ENCODE measurements at regions not wholly inside any gene's neighbourhood (a gene's known extent, or its start where the extent isn't known, plus 50 kb on each side); places are given as distances from the start of the nearest gene placed in this dataset.

DNA sequence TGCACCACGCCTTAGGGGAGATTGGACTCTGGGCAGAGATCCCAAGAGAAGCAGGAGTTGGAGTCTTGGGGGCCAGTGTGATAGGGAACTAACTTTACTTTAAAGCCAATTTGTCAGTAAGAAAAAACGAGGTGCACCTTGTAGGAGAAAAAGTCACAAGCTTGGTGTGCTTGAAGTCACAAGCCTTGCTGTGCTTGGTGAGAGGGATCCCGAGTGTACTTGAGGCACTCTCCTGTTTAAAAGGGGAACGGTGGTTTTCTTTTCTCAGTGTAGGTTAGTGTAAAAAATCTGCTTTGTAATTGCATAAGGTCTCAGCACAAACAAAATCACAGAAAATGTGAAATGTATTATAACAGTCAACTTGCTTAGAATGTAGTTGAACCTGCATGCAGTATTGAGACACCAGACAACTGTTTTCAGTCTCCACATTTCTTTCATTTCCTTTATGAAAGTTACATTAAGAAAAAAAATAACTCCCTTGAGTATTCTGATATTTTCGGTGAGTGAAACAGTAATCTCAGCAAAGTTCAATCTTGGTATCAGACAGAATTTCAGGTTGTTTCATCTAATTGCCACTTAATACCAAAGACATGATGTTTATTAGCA is 111.1 kb upstream of the DUSP22 start:
- DNase-seq: no peak

DNA sequence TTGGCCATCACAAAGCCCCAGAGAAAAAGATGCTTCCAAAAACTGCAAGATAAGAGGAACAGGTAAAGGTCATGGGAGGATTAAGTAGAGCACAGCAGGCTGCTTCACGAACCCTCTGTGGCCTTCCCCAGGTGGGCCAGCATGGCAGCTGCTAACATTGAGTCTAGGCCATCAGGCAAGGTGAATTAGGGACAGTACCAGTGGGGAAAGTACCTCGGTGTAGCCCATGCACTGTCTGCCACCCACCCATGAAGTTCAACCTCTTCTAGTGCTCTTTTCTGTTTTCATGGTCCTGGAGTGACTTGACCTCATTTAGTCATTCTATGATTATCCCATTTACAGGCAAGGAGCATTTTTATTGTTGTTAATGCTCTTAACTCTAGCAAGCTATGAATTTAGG is 108.6 kb upstream of the DUSP22 start:
- DNase-seq: no peak

DNA sequence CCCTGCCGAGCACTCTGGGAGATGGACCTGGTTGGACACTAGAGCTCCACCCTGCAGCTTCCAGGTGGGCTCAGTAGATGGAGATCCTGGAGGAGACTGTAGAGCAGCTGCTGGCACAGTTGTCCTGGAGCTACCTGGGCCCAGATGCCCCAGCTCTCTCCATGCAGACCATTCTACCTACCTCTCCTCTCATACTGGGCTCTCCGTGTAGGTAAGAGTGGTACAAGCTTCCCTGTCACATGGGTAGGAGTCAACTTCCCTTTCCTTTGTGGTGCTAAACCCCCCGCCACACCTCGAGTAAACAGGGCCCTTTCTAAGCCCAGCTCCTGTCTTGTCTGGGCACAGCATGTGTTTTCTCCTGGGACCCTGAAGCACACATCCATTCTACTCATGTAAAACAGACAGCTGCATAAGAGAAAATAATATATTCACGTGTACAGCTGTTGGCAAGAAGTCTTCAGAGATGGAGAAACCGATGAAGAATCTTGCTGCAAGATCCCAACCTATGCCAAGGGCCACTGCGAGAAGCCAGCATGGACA is 108.1 kb upstream of the DUSP22 start:
- DNase-seq: no peak

DNA sequence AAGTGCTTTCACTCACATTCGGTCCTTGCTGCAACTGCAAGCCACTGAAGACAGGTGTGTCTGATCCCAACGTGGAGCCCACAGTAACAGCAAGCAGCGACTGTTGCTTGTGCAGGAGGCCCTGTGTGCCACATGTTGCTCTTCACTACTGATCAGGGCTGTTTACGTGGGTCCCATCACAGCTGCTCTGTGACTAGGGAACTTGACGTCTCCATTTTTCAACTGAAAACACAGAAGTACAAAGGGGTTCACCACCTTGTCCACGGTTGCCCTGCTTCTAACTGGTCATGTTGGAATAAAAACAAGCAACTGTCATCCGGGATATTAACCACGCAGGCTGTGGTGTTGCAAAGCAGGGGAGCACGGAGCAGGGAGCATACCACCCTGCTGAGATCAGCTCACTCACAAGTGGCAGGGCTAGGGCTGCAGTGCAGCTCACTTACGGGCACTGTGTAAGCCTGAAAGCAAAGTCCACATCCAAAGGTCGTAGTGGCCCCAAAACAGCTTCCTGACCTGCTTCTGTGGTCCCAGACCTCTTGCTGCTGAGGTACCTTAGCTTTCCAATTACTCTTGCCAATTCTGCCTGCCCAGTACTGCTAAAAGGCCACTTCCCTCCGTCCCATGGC is 105.8 kb upstream of the DUSP22 start:
- no peak for DNase-seq

DNA sequence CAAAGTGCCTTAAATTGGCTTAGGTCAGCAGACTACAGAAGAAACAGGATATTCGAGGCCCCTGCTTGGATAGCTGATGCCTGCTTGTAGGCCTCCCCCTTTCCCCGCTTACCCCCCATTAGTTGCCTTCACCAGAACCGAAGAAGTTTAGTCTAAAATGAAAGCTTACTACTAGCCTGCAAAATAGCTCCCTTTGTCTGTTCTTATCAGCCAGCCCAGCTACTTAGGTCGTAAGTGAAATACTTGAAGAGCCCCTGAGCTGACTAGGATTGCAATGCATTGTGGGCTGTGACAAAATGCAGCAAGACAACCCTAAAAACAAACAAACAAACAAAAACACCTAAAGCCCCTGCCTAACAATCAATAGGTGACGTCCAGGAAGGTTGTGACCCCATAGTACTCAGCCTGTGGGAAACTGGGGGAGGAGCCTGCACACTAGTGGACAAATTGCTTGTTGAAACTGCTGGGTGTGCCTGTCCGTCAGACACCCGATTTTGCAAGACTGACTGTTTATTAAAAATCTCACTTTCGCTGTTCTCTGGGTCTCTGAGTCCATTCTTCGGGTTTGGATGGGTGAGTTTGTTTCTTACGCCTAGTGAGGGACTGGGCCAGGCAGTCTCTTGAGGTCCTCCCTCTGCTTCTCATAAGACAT is 105.0 kb upstream of the DUSP22 start:
- DNase-seq: no peak

DNA sequence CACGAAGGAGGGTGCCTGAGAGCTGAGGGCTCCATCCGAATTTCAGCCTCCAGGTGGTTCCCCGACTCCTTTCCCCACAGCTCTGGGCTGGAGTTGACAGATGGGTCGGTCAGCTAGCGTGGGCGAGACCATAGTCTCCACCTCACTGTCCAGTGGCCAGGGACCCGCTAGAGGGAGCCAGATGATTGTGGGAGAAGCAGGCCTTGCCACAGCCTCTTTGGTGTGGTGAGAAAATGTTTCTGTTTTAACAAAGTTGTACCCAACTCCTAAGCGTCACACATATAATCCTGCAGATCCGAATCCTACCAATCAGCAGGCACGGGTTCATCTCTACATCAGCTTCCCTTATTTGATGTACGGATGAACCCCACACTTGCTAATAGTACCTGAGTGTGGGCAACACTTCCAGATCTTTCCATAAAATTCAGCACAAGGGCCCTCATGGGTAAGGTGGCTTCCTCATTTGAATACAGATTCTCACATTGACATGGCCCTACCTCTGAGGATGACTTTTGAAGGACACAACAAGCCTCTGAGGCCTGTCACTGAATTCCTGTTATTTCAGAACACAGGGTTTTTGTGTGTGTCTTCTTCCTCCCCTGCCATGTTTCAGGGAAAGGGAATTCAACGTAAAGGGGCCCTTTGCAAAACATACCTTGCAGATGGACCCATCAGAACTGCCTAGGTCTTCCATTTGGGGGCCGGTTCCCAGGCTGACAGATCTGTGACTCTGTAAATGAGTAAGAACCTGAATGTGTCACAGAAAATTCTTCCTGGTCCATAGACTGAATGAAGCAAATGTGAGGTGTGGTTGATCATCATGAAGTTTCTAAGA is 103.2 kb upstream of the DUSP22 start:
- peak; percentile 88 for DNase-seq

DNA sequence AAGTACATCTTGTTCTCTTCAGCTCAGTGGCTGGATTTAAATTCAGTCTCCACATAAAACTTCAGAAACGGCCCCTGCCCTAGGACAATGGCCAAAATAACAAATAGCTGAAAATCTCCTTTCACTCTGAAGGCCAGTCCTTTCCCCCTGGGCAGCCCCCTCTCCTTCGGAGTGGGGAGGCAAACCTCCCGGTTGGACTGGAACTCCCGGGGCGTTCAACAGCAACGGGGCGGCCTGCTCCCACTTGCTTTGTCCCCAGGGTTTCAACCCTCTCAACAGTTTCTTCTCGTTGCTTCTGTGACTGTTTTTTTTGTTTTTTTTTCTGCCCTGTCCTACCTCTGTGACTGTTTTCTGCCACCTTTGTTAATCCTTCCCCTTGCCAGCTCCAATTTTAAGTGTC is 102.6 kb upstream of the DUSP22 start:
- DNase-seq: no peak

DNA sequence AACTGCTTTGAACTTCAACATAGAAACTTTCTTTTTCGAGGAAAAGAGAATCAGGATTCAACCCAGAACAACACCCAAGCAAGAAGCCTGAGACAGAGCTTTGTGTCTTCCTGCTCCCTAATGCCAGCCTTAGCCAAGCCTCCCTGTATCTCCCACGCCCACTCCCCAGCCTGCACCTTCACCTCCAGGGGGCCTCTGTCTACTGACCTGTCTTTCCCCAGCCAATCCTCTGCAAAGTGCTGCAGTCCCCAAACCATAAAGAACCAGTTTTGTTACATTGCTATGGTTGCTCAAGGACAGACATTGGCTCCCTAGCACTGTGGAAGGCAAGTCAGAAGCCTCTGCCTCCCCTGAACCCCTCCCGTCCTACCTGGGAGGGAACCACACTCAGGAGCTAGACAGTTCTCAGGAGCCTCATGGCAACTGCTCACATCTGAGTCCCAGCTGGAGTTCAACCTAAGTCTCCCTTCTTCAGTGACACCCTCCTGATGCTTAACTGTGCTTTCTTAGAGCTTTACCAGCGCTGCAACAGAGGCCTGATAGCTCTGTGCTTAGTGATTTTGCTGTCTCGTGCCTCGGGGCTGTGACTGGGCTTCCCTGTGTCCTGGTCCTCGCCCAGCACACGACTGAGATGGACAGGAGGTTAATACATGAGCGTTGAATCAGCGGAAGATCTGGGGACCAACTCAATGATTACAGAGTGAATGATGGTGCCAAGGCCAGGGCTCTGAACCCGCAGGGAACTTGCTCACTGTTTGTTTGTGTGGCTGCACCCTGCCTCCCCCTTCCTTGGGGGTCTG is 101.5 kb upstream of the DUSP22 start:
- DNase-seq: no peak

DNA sequence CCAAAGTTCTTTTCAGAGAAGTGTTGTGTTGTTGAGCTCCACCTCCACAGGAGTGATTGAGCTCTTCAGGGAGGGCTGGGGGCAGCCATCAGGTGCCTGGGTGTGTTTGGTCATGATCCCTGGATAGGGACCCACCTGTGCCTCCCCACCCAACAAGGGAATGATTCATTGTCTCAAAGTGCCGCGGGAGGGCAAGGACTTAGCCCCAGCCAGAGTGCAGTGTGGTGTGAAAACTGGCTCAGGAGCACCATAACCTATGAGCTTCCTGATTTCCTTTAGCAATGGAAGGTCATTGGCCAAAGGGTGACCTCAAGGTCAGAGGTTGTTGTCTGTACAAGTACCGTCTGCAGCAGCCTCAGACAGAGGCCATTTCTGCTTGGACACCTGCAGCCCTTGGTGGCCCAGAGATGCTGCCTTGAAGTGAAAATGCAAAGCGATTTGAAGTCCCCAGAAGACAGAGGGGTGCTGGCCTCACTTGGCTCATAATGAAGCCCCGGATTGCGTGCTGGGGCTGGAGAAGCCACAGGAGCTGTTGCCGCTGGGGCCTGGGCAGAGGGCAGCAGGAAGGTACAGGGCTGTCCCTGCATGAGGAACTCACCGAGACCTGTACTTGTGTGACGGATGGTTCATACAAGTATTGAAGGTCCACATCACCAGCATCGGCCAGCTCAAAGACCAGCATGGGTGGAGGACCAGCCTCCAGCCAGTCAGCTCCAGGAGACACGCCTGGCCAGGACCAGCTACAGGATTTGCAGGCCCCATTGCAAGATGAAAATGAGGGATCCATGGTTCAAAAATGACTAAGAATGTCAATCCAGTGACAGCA is 100.6 kb upstream of the DUSP22 start:
- DNase-seq: peak; percentile 53

DNA sequence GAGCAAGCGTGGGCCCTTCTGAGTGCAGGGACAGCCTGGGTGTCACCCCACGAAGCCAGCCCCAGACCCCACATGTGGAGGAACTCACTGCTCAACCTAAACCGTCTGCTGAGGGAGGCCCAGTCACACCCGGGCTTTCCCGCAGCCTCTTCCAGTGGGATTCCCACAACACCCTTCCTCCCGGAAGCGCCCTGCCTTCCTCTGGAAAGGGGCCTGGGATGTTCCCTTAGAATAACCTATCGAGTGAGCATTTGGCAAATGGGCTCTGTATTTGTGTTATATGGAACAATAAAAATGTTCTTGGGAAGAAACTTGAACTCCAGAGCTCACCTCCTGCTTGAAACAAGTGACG is 100.0 kb upstream of the DUSP22 start:
- no peak for DNase-seq

DNA sequence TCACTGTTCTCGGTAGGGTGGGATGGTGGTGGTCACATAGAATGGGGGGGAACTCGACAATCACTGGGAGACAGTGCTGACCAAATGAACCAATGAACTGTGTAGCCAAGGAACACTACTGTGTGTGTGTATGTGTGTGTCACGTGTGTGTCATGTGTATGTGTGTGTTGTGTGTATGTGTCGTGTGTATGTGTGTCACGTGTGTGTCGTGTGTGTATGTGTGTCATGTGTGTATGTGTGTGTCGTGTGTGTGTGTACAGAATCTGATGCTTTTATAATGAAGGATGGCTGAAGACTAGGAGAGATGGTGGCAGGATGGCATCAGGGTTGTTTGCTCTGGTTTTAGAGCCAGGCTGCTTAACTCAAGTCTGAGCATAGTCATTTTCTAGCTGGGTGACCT is 99.1 kb upstream of the DUSP22 start:
- peak; percentile 40 for DNase-seq

DNA sequence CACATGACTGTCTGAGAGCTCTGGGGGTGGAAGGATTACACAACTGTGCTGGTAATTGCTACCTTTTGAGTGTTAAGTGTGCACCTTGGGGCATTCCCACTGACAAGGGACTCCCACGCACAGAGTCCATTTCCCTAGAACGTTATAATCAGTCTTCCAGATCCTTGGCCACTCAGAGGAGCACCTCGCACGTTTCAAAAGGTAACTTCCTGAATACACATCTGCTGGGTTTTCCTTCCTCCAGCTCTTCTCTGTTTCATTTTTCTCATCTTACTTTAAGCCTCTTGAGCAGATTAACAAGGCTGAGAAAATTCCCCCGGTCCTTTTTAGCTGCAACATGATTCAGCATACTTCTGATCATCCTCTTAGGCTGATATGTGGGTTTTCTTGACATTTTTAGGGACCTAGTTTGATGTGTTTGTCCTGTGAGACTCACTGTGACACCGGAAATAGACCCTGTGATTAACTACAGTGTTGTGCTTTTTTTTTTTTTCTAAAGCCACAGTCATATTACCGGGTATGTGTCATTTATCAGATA is 98.4 kb upstream of the DUSP22 start:
- DNase-seq: peak; percentile 57

DNA sequence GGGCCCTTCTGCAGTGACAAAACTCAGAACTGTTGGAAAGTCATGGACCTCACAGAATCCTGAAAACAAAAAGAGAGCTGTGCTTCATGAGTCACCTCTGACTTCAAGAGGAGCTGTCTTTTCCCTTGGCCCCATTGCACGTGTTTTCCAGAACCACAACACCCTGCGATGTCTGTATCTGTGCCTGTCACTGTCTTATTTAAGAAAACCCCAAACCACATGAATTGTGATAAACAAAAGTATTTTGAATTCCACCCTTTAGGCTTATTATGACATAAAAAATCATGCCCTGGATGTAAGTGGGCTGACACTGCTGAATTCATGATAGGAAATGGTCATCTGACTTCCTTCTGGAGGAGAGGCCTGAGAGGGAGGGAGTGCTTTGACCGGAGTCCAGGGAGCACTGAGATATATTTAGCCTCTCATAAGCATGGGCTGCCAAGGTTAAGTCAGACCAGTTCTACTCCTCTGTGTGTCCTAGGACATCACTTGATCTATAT is 96.4 kb upstream of the DUSP22 start:
- DNase-seq: no peak

DNA sequence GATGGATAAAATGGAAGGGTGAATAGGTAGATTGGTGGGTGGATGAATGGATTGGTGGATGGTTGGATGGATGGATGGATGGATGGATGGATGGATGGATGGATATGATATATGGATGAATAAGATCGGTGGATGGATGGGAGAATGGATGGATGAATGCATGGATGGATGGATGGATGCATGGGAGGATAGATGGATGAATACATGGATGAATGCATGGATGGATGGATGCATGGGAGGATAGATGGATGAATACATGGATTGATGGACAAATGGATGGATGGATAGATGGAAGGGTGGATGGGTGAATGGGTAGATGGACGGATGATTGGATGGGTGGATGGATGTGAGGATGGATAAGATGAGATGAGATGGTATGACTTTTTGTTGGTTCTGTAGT is 95.7 kb upstream of the DUSP22 start:
- DNase-seq: no peak

DNA sequence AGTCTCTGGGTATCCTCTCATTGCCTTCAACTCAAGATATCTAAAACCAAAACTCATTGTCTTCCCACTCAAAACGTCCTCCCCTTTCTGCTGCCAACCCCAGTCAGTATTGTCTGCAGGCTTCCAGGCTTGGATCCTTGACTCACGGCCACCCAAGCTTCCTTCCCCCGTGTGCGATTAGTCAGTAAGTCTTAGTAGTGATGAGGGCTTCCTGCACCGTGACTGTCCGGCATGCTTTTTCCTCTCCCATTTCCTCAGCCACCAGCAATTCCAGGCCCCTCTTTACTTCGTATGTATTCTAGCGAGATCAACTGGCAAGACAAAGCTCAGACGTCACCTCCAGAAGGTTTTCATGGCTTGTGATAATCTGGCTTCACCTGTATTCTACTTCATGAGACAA is 88.6 kb upstream of the DUSP22 start:
- DNase-seq: no peak

DNA sequence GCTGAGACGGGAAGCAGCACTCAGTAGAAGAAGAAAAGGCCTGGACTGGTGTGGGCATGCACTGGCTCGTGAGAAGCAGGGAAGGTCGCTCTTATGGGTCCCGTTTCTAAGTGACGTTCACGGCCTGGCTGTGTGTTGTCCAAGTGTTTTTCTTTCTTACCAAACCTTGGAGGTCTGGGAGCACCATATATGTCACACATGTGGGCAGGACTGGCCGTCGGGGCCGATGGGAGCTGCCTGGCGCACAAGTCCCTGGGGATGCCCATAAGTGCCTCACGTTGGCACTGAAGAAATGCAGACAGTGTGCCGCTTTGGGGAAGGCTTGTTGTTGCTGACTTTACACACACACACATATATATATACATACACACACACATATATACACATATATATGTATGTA is 86.0 kb upstream of the DUSP22 start:
- DNase-seq: no peak

DNA sequence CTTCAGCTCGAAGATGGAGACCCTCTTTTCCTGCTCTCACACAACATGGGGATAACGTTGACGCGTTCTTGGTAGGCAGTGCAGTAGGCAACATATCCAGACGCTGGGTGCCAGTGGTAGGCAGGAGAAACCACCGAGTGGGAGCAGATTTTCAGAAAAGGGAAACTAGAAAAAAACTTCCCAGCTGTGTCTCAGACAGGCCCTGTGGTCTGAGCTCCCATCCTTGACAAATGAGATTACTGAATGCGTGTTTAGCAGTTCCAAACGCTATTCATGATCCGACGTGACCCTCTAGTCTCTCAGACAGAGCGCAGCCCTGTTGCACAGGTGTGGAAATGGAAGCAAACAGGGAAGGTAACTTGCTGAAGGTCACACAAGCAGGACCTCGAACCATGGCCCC is 83.9 kb upstream of the DUSP22 start:
- no peak for DNase-seq

DNA sequence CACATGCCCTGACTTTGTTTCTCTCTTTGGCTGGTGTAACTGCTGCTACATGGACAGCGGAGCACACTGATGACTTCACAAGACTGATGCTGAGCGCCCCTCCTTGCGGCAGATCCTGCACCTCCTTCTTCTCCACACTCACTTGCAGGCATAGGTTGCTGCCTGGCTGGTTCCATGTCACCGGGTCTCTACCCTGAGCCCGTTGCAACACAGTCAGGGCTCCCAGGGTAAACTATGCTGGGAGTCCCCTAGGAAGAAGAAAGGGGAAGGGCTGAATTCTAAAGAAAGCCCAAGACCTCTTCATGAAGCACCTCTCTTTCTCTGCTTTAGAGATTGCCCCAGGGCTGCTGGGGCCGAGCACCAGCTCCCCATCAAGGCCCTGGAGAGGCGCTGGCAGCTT is 83.3 kb upstream of the DUSP22 start:
- no peak for DNase-seq

DNA sequence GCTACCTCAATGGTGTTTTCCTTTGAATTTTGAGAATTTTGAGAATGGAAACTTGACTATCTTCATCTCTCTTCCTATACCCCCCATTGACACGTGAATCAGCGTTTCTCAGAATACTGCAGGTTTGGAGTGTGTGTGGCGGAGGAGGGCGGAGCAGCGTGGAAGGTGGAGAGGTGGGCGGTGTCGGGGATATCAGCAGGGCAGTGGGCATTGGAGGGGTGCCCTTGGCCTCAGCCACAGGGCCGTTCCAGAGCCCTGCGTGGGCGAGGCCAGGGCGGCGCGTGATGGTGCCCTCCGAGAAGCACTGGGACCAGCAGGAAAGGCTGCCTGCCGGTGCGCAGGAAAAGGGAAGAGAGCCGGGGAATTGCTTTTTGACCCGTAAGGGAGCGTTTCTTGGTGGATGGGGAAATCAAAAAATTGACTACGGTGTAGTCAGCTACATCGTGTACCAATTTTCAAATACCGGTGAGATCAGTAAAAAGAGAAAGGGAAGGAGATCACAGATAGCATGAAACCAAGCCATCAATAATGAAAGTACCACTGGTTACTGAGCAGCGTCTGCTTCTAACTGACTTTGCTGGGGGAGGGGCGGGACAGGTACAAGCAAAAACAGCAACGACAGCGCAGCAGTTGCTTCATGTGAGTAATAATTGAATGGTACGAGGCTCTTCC is 82.7 kb upstream of the DUSP22 start:
- no peak for DNase-seq

DNA sequence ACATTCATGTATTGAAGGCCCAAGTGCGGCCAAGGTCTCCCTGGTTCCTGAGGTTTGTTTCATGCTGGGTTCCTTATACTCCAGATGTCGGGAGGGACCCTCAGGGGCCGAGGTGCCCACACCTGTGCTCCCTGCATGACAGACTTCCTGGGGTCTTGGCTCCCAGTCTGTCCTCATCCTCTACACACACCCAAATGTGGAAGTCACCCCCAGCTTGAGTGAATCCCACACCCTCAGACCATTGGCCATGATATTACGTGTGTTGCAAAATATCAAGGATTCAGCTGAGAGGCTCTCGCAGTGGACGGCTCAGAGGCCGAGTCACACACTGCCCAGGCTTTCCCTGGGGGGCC is 82.2 kb upstream of the DUSP22 start:
- DNase-seq: no peak
